HFF-Myc (cell line): ENCODE measurements at regions not wholly inside any gene's neighbourhood (a gene's known extent, or its start where the extent isn't known, plus 50 kb on each side); places are given as distances from the start of the nearest gene placed in this dataset.

ENCODE experiments used
- DNase-seq: peaks from one replicate; pipeline ENCODE4 v3.0.0-alpha.2; 2011; ENCODE audit warnings: low read depth; ENCODE audit errors: extremely low read depth
- H3K4me3 ChIP-seq: replicated peaks from 2 replicates; pipeline ENCODE4 v1.5.1; 2011; ENCODE audit warnings: low read depth, mild to moderate bottlenecking, control low read depth, low read length
- TF ChIP-seq, protein P1 (sequence below): IDR thresholded peaks from 2 replicates; pipeline ENCODE4 v1.5.1; 2012; ENCODE audit warnings: mild to moderate bottlenecking, low read depth, low read length, control low read depth; ENCODE audit errors: missing control alignments

DNA sequence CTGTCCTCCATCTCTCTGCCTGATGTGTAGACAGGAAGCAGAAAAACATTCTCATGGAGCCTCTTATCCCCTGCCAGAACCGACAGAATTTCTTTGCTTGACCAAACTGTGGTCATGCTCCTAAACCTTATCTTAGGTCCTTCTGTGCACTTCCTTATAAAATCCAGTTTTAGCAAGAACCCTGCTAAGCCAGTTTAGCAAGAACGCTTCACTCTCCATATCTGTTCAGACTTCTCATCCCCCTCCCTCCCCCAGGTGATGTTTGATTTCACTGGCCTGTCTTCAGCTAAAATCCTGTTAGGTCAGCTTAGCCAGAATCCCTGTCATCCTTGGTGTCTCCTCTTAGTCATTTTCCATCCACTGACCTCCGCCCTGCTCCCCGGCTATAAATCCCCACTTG, 1130.9 kb upstream of the PRKX start:
- no peak overlapping the region for H3K4me3 ChIP-seq
- TF ChIP-seq, protein P1, sequence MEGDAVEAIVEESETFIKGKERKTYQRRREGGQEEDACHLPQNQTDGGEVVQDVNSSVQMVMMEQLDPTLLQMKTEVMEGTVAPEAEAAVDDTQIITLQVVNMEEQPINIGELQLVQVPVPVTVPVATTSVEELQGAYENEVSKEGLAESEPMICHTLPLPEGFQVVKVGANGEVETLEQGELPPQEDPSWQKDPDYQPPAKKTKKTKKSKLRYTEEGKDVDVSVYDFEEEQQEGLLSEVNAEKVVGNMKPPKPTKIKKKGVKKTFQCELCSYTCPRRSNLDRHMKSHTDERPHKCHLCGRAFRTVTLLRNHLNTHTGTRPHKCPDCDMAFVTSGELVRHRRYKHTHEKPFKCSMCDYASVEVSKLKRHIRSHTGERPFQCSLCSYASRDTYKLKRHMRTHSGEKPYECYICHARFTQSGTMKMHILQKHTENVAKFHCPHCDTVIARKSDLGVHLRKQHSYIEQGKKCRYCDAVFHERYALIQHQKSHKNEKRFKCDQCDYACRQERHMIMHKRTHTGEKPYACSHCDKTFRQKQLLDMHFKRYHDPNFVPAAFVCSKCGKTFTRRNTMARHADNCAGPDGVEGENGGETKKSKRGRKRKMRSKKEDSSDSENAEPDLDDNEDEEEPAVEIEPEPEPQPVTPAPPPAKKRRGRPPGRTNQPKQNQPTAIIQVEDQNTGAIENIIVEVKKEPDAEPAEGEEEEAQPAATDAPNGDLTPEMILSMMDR, result no peak
- no peak for DNase-seq

DNA sequence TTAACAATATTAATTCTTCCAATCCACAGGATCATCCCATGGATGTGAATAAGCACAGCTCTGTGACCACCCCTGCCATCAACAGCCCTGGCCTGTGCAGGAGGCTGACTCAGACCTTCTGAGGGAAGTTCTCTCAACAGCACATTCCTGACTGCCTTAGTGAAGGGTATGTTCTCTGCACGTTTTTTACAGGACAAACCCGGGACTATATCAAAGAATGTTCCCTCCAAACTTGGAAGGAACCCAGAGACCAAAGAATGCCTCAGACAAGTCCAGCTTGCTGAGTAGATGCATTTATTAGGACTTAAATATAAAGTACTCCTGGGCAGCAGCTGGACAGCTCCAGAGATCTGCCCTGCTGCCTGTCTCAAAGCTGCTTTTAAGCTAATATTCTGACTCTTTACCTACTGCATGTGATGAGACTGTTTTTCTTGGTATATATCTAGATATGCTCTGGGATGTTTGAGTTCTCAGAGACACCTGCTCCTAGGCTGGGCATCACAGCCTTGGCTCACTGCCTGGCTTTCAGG, 1127.8 kb upstream of the PRKX start:
- TF ChIP-seq, protein P1, result no peak

DNA sequence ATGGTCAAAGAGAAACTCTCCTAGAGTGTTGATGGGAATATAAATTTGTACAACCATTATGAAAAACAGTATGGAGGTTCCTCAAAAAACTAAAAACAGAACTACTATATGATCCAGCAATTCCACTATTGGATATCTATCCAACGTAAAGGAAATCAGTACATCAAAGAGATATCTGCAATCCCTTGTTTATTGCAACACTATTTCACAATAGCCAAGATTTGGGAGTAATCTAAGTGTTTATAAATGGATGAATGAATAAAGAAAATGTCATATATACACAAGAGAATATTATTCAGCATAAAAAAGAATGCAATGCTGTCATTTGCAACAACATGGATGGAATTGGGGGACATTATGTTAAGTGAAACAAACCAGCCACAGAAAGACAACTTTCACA, 1118.1 kb upstream of the PRKX start:
- TF ChIP-seq, protein P1, result no peak
- DNase-seq, result no peak
- no peak overlapping the region for H3K4me3 ChIP-seq

More for the DNA sequence above, 1127.8 kb upstream of the PRKX start:
- H3K4me3 ChIP-seq, result no peak overlapping the region
- no peak for DNase-seq

DNA sequence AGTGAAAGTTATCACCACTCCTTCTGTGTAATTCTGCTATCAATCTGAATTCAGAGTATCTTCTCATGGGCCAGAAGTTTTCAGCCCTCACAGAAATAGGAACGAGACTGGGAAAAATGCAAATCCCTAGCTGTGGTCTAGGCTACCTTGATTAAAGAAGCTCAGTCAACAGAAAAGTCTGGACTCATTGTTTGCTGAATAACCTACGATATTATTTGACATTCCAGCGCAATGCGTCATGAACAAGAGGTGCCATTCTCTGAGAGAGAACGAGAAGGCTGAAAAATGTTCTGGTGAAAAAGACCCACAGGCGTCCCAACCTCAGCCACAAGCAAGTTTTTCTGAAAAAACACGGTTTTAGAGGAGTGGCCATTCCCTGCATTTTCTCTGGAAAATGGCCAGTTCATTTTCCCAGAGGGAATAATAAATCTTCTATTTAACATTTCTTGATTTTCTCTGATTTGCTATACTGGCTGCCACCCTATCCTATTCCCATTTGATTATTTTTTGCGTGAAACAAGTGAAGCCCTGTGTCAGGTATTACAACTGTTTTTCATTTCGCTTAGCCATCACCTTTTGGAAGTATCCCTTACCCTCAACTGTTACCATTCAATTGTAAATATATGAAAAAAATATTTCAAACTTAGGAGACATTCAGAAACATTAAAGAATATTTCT, 1117.6 kb upstream of the PRKX start:
- no peak for DNase-seq
- TF ChIP-seq, protein P1, result no peak
- H3K4me3 ChIP-seq, result no peak overlapping the region

DNA sequence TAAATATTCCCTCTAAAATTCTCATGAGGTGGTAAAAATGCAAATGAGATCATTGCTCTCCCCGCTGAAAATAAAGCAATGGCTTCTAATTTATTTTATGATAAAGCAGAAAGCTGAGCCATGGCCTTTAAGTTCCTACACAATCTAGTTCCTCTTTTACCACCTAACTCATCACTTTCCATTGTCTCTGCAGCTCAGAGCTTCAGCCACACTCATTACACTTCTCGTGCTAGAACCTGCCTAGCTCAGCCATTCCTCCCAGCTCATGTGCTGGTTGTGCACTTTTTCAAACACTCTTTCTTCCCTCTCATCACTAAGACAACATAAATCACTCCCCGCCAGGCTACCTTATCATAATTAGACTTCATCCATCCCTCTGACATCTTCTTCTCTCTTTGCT, 1112.1 kb upstream of the PRKX start:
- H3K4me3 ChIP-seq, result no peak overlapping the region
- no peak for DNase-seq
- TF ChIP-seq, protein P1, result no peak

DNA sequence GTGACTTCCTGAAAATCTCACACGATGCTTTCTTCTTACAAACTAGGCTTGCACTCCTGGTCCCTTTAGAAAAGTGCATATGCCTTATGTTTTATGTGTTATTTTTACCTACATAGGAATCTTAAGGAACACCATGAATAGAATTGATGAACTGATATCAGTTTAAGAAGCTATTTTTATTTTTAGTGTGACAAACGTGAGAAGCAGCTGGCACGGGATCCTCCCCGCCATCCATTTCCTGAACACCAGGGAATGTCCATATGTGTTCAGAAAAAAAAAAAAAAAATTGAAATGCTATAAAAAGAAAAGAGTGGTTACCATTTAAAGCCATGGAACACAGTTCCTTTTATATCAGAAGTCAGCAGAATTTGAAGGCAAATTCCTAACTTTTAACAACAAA, 1096.1 kb upstream of the PRKX start:
- TF ChIP-seq, protein P1, result no peak
- no peak overlapping the region for H3K4me3 ChIP-seq
- DNase-seq, result no peak

DNA sequence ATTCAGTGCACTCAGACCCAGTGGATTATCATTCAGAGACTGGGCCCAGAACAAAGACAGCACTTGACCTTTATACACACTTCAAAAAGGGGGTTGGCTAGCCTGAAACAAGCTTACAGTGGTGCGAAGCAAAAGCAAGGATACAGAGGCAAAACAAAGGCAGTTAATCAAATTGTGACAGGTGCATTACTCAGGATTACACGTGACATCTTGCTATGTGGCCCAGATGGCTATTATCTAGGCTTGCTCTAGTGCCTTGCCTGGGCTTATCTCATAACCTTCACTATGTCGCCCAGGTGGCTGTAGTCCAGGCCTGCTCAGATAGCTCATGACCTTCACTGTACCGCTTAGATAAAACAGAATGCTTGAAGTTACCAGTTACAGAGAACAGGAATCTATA, 1092.1 kb upstream of the PRKX start:
- DNase-seq, result no peak
- TF ChIP-seq, protein P1, result no peak
- no peak overlapping the region for H3K4me3 ChIP-seq
